Sciatic nerve (tissue), 2 donors: ENCODE measurements at regions not wholly inside any gene's neighbourhood (a gene's known extent, or its start where the extent isn't known, plus 50 kb on each side); places are given as distances from the start of the nearest gene placed in this dataset.

Experiments
- ATAC-seq: fragments of 200-7000 bp; cut with Tn5 transposase; one replicate; pipeline ENCODE4 v1.9.1; 2020; ENCODE audit warnings: mild to moderate bottlenecking, moderate library complexity
- DNase-seq: peaks from one replicate; pipeline ENCODE4 v3.0.0-alpha.2; 2020; ENCODE audit warnings: low spot score
- intact Hi-C: fragments of 100-400 bp; cut with DNase I; formaldehyde crosslinking; loops from one replicate; pipeline ENCODE4 v1.14.2; 2022
- donor health status: DM: no; HTN: no; CAD: no.
- donor health status: DM: no; HTN: no; CAD: no.

GRCh38 chr2:241924069-241924908, 54.8 kb downstream of the RTP5 start:
- intact Hi-C loops: no loop called here
- ATAC-seq (no peak), DNase-seq (no peak)

- intact Hi-C loops: no loop called here
- ATAC-seq: no peak
- DNase-seq: no peak
Observed at GRCh38 chr2:241924909-241925250, 55.4 kb downstream of the RTP5 start.

- intact Hi-C loops: no loop called here
- ATAC-seq: peak; percentile 79
- no peak for DNase-seq
Observed at GRCh38 chr2:241925277-241925676, 55.7 kb downstream of the RTP5 start.

GRCh38 chr2:241925821-241926441, 56.4 kb downstream of the RTP5 start:
- peak; percentile 58 for ATAC-seq
- no peak for DNase-seq
- intact Hi-C loops: no loop called here

GRCh38 chr2:241926541-241927311, 57.2 kb downstream of the RTP5 start:
- intact Hi-C loops: no loop called here
- ATAC-seq (peak; percentile 29), DNase-seq (no peak)

- DNase-seq: no peak
Observed at GRCh38 chr2:241929551-241930490, 60.3 kb downstream of the RTP5 start.

GRCh38 chr2:241931084-241931975, 61.8 kb downstream of the RTP5 start:
- DNase-seq (no peak), ATAC-seq (no peak)
- intact Hi-C loops: no loop called here

More at GRCh38 chr2:241929551-241930490, 60.3 kb downstream of the RTP5 start:
- intact Hi-C loops: no loop called here
- no peak for ATAC-seq

- peak; percentile 10 for ATAC-seq
- DNase-seq: no peak
- intact Hi-C loops: no loop called here
Observed at GRCh38 chr2:241931976-241932898, 62.7 kb downstream of the RTP5 start.

GRCh38 chr2:241932899-241933178, 63.3 kb downstream of the RTP5 start:
- intact Hi-C loops: no loop called here
- ATAC-seq: peak; percentile 32
- no peak for DNase-seq

- ATAC-seq (peak; percentile 92), DNase-seq (no peak)
- intact Hi-C loops: no loop called here
Observed at GRCh38 chr2:241933179-241933911, 63.8 kb downstream of the RTP5 start.

GRCh38 chr2:241935314-241935713, 65.8 kb downstream of the RTP5 start:
- intact Hi-C loops: no loop called here
- ATAC-seq (no peak), DNase-seq (no peak)

- no peak for DNase-seq
- intact Hi-C loops: no loop called here
- ATAC-seq: no peak
Observed at GRCh38 chr2:241935774-241936173, 66.2 kb downstream of the RTP5 start.

- no peak for ATAC-seq
Observed at GRCh38 chr2:241936457-241937133, 67.1 kb downstream of the RTP5 start.

GRCh38 chr2:241937297-241937696, 67.8 kb downstream of the RTP5 start:
- intact Hi-C loops: no loop called here
- no peak for ATAC-seq
- DNase-seq: no peak

More at GRCh38 chr2:241936457-241937133, 67.1 kb downstream of the RTP5 start:
- no peak for DNase-seq
- intact Hi-C loops: no loop called here

- no peak for ATAC-seq
- intact Hi-C loops: no loop called here
- DNase-seq: no peak
Observed at GRCh38 chr2:241939541-241939940, 70.0 kb downstream of the RTP5 start.

GRCh38 chr2:241940329-241940728, 70.8 kb downstream of the RTP5 start:
- no peak for DNase-seq
- intact Hi-C loops: no loop called here
- ATAC-seq: no peak
